Inflammatory macrophage (primary cell): ENCODE measurements at regions not wholly inside any gene's neighbourhood (a gene's known extent, or its start where the extent isn't known, plus 50 kb on each side); places are given as distances from the start of the nearest gene placed in this dataset.

Experiments used
- DNase-seq, 2 donors: peaks; one replicate each; pipeline ENCODE4 v3.0.0-alpha.2; 2020 to 2022

DNA sequence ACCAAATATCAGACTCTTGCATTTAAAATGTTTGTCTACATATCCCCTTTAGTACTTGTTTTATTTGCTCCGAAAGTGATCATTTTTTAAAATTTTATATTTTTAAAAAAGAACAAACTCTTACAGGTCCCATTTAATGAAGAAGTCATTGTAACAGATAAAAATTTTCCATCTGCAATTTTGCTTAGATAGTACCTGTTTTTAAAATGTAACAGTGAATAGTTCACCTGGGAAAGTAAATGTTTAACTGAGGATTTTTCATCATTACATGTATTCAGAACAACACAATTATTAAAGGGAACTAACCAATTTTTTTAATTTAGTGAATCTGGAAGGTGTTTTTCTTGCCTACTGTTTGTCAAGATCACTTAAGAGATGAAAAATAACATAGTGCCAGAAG, 1099.5 kb upstream of the PHF14 start:
- DNase-seq = no peak

GRCh38 chr7:9876053-9876452, 1097.6 kb upstream of the PHF14 start:
- no peak for DNase-seq

DNA sequence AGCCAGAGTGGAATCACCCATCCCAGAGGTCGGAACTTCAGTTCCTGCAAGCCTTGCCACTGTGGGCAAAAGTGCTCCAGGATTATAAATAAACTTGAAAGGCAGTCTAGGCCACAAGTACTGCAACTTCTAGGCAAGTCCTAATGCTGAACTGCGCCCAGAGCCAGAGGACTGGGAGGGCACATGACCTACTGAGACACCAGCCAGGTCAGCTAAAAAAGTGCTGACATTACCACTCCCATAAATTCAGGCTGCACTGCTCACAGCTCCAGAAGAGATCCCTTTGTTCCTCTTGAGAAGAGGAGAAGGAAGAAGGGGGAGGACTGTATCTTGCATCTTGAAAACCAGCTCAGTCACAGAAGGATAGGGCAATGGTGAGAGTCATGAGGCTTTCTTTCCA, 1084.1 kb upstream of the PHF14 start:
- DNase-seq = no peak

DNA sequence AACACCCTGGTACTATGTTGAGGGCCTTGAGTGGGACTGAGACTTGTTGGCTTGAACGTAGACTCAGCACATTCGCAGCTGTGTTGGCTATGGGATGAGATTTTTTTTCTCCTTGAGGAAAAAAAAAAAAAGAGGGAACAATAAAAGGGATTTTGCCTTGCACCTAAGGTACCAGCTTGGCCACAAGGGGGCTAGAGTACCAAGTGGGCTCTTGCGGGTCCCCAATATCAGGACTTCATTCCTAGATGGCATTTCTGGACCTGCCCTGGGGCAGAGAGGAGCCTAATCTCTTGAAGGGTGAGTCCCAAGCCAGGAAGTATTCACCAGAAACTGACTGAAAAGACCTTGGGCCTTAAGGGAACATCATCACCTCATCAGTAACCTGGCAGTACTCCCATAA, 1083.6 kb upstream of the PHF14 start:
- no peak for DNase-seq

DNA sequence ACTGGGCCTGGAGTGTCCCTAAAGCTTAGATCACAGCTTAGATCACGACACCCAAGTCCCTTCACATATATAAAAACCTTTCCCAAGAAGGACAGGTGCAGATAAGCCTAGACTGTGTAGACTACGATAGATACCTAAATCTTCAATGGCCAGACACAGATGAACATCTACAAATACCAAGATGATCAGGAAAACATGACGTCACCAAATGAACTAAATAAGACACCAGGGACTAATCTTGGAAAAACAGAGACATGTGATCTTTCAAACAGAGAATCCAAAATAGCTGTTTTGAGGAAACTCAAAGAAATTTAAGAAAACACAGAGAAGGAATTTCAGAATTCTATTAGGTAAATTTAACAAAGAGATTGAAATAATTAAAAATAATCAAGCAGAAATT, 1082.6 kb upstream of the PHF14 start:
- no peak for DNase-seq

DNA sequence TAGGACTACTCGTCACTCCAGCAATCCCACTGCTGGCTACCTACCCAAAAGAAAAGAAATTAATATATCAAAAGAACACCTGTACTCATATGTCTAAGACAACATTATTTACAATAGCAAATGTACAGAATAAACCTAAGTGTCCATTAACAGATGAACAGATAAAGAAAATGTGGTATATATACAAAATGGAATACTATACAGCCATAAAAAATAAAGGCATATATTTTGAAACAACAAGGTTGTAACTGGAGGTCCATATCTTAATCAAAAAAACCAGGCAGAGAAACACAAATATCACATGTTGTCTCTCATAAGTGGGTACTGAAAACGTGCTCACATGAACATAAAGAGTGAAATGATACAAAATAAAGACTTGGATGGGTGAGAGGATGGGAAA, 1073.3 kb upstream of the PHF14 start:
- DNase-seq = no peak

- no peak for DNase-seq
Observed at GRCh38 chr7:9921326-9921725, 1052.3 kb upstream of the PHF14 start.

- no peak for DNase-seq
Observed at GRCh38 chr7:9937944-9938631, 1035.6 kb upstream of the PHF14 start.

DNA sequence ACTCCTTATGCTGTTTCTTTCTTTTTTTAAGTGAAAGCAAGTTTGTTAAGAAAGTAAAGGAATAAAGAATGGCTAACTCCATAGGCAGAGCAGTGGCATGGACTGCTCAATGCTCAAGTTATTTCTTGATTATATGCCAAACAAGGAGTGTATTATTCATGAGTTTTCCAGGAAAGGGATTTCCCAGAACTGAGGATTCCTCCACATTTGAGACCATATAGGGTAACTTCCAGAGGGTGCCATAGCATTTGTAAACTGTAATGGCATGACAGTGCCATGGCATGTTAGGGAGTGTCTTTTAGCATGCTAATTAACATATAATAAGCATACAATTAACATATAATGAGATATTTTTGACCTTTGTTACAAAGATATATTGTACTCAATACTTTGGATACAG, 1034.5 kb upstream of the PHF14 start:
- DNase-seq = no peak

DNA sequence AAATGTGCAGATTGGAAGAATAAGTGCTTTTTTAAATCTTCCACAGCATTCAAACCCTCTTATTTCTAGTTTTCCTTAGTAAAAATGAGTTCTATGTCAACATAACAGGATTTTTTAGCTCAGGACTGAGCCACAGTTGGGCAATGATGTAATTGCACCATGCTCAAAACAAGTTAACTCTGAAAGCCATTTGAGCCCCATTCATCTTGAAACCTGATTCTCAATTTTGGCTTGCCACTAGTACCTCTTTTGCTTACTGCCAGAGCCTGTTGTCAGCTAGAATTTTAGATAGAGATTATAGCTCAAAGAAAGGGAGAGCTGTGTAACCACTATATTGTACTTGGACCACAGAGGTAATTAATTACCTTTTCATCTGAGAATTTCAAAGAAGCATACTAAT, 1028.5 kb upstream of the PHF14 start:
- no peak for DNase-seq

- DNase-seq = no peak
Observed at GRCh38 chr7:9945857-9946256, 1027.8 kb upstream of the PHF14 start.

DNA sequence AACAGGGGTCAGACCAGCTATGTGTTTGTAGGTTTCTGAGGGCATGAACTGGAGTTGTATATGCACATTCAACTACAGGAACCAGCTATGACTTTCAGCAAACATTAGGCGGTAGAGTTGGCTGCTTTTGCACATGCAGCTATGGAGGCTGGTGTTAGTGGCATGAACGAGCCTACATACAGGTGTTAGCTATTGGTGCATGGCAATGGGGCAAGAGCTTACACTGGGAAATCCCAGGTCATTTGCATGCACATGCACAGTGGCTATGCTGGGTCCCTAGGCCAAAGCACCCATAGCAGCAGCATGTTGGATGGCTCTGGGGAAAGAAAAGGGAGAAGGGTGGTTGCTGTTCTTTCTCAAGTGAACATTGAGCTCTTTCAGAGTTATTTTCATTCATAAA, 1018.5 kb upstream of the PHF14 start:
- DNase-seq = no peak

GRCh38 chr7:9958486-9958885, 1015.2 kb upstream of the PHF14 start:
- no peak for DNase-seq

GRCh38 chr7:9960460-9960859, 1013.2 kb upstream of the PHF14 start:
- DNase-seq = no peak

- DNase-seq = no peak
Observed at GRCh38 chr7:9961161-9961922, 1012.3 kb upstream of the PHF14 start.

DNA sequence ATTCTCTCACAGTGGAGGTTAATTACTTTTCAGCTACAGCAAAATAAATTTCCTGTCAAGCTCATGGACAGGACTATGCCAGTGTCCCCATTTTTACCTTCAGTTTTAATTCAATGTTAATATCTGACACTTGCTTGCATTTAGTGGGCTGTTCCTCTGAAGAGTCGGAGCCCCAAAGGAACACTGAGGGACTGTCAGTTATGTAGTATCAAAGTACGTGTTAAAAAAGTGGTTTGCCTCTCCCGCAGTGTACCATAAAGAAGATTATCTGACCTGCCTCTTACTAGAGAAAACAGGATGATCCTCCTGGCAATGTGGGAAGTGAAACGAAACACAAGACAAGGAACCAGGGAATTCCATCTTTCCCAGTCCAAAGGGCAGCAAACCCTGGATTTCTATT, 1010.9 kb upstream of the PHF14 start:
- DNase-seq = no peak

- no peak for DNase-seq
Observed at GRCh38 chr7:9978106-9979064, 995.3 kb upstream of the PHF14 start.

DNA sequence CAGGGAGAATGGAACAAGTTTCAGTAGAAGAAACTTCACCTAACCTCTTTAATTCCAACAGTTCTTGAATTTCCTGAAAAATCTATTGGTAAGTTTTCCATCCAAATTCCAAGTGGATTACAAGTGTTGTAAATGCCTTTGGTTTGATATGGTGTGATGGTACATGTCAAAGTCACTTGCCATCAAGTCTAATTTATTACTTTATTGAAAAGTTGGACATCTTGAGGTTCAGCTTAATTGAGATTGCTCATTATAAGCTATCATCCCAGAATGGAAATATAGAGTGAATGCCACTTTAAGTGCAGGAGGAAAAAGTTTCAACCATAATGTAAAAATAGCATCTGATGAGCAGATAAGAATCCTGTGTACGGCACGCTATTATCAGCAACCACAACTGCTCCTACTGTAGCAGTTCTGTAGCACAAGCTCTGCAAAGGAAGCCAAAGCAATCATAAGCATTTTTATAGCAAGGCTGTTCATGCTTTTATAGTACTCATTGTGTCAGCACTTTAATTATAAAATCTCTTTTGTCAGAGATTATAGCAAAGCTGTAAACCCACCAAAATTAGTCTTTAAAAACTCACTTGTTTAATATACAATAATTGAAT, 991.8 kb upstream of the PHF14 start:
- no peak for DNase-seq

GRCh38 chr7:9983048-9983447, 990.6 kb upstream of the PHF14 start:
- no peak for DNase-seq

DNA sequence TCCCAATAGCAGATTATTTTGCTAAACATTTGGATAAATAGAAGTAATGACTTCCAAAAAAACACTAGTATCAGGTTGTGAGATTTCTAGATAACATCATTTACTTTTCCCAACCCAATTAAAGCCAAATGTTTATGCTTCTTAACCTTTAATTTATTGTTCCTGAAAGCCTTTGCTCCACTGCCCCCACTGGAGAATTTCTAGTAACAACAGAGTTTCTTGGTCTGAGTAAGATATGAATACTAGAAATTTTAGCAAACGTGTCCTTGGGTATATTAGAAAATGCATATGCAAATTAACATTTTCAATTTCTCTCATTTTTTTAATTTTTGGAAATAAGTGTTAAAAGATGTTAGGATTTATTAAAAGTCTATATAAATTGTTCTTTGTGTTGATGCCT, 958.0 kb upstream of the PHF14 start:
- no peak for DNase-seq

GRCh38 chr7:10022480-10022879, 951.2 kb upstream of the PHF14 start:
- no peak for DNase-seq

GRCh38 chr7:10022957-10023356, 950.7 kb upstream of the PHF14 start:
- DNase-seq = no peak
